ENCODE measurements at regions not wholly inside any gene's neighbourhood (a gene's known extent, or its start where the extent isn't known, plus 50 kb on each side); places are given as distances from the start of the nearest gene placed in this dataset.
A peak's percentile ranks its signal among the peaks of the same experiment; 100 is the strongest.

DNA sequence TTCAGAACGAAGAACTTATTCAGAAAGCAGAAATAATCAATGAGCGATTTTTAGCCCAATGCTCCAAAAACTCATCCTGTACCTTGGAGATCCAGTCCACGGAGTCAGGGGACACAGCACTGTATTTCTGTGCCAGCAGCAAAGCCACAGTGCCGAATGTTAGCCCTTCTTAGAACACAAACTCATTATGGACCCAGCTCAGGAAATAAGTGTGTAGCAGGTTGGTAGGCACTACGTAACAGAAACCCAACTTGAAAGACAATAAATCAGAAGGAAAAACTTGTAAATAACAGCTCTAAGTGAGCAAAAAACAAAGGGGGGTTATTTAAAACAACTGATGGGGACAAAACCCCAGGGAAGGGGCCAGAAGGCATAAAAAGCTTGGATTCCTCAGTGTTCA lies 112.0 kb upstream of the PRSS1 start (continued):
- no peak for TF ChIP-seq HBP1 (CRISPR knock-in tag; IDR thresholded peaks at IDR 0.05; ENCODE audit: low read depth)
- TF ChIP-seq MED1 (CRISPR knock-in tag; IDR thresholded peaks at IDR 0.05): no peak
- no peak for TF ChIP-seq ZNF572 (CRISPR knock-in tag; IDR thresholded peaks at IDR 0.05)
- TF ChIP-seq, protein P1, sequence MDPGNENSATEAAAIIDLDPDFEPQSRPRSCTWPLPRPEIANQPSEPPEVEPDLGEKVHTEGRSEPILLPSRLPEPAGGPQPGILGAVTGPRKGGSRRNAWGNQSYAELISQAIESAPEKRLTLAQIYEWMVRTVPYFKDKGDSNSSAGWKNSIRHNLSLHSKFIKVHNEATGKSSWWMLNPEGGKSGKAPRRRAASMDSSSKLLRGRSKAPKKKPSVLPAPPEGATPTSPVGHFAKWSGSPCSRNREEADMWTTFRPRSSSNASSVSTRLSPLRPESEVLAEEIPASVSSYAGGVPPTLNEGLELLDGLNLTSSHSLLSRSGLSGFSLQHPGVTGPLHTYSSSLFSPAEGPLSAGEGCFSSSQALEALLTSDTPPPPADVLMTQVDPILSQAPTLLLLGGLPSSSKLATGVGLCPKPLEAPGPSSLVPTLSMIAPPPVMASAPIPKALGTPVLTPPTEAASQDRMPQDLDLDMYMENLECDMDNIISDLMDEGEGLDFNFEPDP (CRISPR knock-in tag; conservative IDR thresholded peaks at IDR 0.05): no peak
- TF ChIP-seq, protein P2, sequence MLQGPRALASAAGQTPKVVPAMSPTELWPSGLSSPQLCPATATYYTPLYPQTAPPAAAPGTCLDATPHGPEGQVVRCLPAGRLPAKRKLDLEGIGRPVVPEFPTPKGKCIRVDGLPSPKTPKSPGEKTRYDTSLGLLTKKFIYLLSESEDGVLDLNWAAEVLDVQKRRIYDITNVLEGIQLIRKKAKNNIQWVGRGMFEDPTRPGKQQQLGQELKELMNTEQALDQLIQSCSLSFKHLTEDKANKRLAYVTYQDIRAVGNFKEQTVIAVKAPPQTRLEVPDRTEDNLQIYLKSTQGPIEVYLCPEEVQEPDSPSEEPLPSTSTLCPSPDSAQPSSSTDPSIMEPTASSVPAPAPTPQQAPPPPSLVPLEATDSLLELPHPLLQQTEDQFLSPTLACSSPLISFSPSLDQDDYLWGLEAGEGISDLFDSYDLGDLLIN (CRISPR knock-in tag; IDR thresholded peaks at IDR 0.05; ENCODE audit: borderline replicate concordance): no peak
- no peak for TF ChIP-seq MXD3 (CRISPR knock-in tag; IDR thresholded peaks at IDR 0.05)
- TF ChIP-seq RAD51 (IDR thresholded peaks at IDR 0.05; ENCODE audit: borderline replicate concordance): no peak

DNA sequence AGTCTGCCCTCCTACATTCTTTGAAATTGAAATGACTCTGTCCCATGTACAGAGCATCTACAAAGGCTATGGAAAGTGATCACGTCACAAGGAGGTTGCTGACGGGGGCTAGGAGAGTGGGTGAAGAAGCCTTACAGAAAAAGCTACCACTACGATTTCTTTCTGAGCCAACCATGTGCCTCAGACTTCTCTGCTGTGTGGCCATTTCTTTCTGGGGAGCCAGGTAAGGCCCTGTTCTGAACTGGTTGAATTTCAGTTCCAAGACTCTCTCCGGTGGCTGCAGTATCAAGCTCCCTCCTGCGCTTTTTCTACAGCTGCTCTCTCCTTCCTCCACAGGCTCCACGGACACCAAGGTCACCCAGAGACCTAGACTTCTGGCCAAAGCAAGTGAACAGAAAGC lies 112.5 kb upstream of the PRSS1 start:
- POLR2A ChIA-PET: no interaction called here
- in situ Hi-C loops (cut with HindIII; ENCODE audit: extremely low pct_ligation_motif_present, low pct_unique_long_range_greater_than_20kb): no loop called here
- no TSS peak for BruUV-seq (replicated peaks)
- Histone ChIP-seq H3K36me3 (replicated peaks in 1 of 2; ENCODE audit: control insufficient read depth in 1 of 2, insufficient read depth in 2 of 2, low read length in 2 of 2) (no peaks in the 10 kb centered on the region), H3K4me3 (replicated peaks in 1 of 3; ENCODE audit: insufficient read depth in 1 of 3, low read depth in 2 of 3, low read length in 3 of 3) (no peak overlapping the region), H3K27ac (ENCODE audit: extremely low read length, insufficient read depth, low read length) (no peak overlapping the region), H4K20me1 (ENCODE audit: insufficient read depth, low read length) (no peaks in the 10 kb centered on the region), H3K27me3 (ENCODE audit: control insufficient read depth in 1 of 2, insufficient read depth in 2 of 2, low read length in 2 of 2) (peaks cover 0 to 7% of the 10 kb centered on the region in 2 experiments; a peak in 2 of 5 replicates), H3K4me2 (ENCODE audit: low read depth, low read length) (no peak overlapping the region), H3K4me1 (ENCODE audit: insufficient read depth, low read length) (no peaks in the 10 kb centered on the region), H3K79me2 (ENCODE audit: insufficient read depth, low read length) (no peaks in the 10 kb centered on the region), H3K9me3 (ENCODE audit: low read length) (no peaks in the 10 kb centered on the region), H2AFZ (ENCODE audit: low read length) (no peak overlapping the region), H3K9ac (ENCODE audit: insufficient read depth, low read depth, low read length) (no peak overlapping the region)
- CTCF ChIA-PET (ENCODE audit: low intra/inter-chr PET ratio, low total read pairs): no interaction called here
- intact Hi-C loops (cut with micrococcal nuclease; ENCODE audit: unreplicated experiment): no loop called here
- DNase-seq (ENCODE audit: low spot score) (no peak), ATAC-seq (no peak), FAIRE-seq (no peak)
- TF ChIP-seq, protein P3, sequence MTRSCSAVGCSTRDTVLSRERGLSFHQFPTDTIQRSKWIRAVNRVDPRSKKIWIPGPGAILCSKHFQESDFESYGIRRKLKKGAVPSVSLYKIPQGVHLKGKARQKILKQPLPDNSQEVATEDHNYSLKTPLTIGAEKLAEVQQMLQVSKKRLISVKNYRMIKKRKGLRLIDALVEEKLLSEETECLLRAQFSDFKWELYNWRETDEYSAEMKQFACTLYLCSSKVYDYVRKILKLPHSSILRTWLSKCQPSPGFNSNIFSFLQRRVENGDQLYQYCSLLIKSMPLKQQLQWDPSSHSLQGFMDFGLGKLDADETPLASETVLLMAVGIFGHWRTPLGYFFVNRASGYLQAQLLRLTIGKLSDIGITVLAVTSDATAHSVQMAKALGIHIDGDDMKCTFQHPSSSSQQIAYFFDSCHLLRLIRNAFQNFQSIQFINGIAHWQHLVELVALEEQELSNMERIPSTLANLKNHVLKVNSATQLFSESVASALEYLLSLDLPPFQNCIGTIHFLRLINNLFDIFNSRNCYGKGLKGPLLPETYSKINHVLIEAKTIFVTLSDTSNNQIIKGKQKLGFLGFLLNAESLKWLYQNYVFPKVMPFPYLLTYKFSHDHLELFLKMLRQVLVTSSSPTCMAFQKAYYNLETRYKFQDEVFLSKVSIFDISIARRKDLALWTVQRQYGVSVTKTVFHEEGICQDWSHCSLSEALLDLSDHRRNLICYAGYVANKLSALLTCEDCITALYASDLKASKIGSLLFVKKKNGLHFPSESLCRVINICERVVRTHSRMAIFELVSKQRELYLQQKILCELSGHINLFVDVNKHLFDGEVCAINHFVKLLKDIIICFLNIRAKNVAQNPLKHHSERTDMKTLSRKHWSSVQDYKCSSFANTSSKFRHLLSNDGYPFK (CRISPR knock-in tag; IDR thresholded peaks at IDR 0.05; ENCODE audit: borderline replicate concordance): no peak
- TF ChIP-seq, protein P4, sequence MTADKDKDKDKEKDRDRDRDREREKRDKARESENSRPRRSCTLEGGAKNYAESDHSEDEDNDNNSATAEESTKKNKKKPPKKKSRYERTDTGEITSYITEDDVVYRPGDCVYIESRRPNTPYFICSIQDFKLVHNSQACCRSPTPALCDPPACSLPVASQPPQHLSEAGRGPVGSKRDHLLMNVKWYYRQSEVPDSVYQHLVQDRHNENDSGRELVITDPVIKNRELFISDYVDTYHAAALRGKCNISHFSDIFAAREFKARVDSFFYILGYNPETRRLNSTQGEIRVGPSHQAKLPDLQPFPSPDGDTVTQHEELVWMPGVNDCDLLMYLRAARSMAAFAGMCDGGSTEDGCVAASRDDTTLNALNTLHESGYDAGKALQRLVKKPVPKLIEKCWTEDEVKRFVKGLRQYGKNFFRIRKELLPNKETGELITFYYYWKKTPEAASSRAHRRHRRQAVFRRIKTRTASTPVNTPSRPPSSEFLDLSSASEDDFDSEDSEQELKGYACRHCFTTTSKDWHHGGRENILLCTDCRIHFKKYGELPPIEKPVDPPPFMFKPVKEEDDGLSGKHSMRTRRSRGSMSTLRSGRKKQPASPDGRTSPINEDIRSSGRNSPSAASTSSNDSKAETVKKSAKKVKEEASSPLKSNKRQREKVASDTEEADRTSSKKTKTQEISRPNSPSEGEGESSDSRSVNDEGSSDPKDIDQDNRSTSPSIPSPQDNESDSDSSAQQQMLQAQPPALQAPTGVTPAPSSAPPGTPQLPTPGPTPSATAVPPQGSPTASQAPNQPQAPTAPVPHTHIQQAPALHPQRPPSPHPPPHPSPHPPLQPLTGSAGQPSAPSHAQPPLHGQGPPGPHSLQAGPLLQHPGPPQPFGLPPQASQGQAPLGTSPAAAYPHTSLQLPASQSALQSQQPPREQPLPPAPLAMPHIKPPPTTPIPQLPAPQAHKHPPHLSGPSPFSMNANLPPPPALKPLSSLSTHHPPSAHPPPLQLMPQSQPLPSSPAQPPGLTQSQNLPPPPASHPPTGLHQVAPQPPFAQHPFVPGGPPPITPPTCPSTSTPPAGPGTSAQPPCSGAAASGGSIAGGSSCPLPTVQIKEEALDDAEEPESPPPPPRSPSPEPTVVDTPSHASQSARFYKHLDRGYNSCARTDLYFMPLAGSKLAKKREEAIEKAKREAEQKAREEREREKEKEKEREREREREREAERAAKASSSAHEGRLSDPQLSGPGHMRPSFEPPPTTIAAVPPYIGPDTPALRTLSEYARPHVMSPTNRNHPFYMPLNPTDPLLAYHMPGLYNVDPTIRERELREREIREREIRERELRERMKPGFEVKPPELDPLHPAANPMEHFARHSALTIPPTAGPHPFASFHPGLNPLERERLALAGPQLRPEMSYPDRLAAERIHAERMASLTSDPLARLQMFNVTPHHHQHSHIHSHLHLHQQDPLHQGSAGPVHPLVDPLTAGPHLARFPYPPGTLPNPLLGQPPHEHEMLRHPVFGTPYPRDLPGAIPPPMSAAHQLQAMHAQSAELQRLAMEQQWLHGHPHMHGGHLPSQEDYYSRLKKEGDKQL (CRISPR knock-in tag; IDR thresholded peaks at IDR 0.05; ENCODE audit: low read depth): no peak
- 0 out of 2 replicates have a peak, but pooled peaks have one; percentile 9 for TF ChIP-seq CREB1 (IDR thresholded peaks at IDR 0.05)
- no peak for TF ChIP-seq CREB1 (CRISPR knock-in tag; IDR thresholded peaks at IDR 0.05)
- WGBS (ENCODE audit: low lambda C conversion rate): 15% methylated on average over 6 of the region's 6 CpGs
